OCI-LY3 (cell line): ENCODE measurements at regions not wholly inside any gene's neighbourhood (a gene's known extent, or its start where the extent isn't known, plus 50 kb on each side); places are given as distances from the start of the nearest gene placed in this dataset.

ENCODE experiments used
- EZH2phosphoT487 ChIP-seq: fragments of 200-600 bp; shearing (Covaris generic); IDR thresholded peaks from 2 replicates; pipeline ENCODE4 v1.6.1; 2018; ENCODE audit warnings: antibody characterized with exemption, mixed run types, low read depth
- TF ChIP-seq, protein P1 (sequence below): fragments of 200-600, 300-600 bp; sonication (generic); IDR thresholded peaks from 2 replicates; pipeline ENCODE4 v1.5.1; 2014; ENCODE audit warnings: antibody characterized with exemption, low read length, low read depth

DNA sequence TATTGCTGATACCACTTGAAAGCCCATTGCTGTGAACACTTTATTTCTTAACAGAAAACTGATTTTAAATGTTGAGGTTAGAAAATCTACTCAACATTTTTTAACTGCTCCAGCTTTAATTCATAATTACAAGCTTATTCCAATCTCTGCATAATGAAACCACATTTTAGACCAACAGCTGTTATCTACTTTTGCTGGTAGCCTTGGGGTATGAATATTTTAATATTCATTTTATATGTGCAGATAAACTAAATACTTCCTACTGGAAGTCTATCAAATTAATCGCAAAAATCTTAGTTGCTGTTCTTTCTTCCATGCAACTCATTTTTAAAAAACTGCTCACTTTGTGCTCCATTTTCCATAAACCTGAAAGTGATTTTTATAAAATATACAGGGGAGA lies 189.3 kb upstream of the SLC35B3 start:
- TF ChIP-seq, protein P1, sequence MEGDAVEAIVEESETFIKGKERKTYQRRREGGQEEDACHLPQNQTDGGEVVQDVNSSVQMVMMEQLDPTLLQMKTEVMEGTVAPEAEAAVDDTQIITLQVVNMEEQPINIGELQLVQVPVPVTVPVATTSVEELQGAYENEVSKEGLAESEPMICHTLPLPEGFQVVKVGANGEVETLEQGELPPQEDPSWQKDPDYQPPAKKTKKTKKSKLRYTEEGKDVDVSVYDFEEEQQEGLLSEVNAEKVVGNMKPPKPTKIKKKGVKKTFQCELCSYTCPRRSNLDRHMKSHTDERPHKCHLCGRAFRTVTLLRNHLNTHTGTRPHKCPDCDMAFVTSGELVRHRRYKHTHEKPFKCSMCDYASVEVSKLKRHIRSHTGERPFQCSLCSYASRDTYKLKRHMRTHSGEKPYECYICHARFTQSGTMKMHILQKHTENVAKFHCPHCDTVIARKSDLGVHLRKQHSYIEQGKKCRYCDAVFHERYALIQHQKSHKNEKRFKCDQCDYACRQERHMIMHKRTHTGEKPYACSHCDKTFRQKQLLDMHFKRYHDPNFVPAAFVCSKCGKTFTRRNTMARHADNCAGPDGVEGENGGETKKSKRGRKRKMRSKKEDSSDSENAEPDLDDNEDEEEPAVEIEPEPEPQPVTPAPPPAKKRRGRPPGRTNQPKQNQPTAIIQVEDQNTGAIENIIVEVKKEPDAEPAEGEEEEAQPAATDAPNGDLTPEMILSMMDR = no peak
- no peak for TF ChIP-seq EZH2phosphoT487
